ENCODE measurements at regions not wholly inside any gene's neighbourhood (a gene's known extent, or its start where the extent isn't known, plus 50 kb on each side); places are given as distances from the start of the nearest gene placed in this dataset.
"Not testable (repeated sequence)": the region's sequence is repeated elsewhere in the genome, so short reads cannot be mapped to it uniquely, and the experiment has no call there.

GRCh38 chr4:83920375-83920774, 384.5 kb downstream of the GPAT3 start:
- in situ Hi-C loops (cut with HindIII; ENCODE audit: low pct_unique_long_range_greater_than_20kb, low sequenced_read_pairs): no loop called here
- DNase-seq (ENCODE audit: low read depth): no peak

- peak; percentile 14 for DNase-seq (ENCODE audit: low read depth)
- in situ Hi-C loops (cut with HindIII; ENCODE audit: low pct_unique_long_range_greater_than_20kb, low sequenced_read_pairs): no loop called here
Measured at GRCh38 chr4:83917572-83917971, 381.7 kb downstream of the GPAT3 start.

- no peak for DNase-seq (ENCODE audit: low read depth)
- in situ Hi-C loops (cut with HindIII; ENCODE audit: low pct_unique_long_range_greater_than_20kb, low sequenced_read_pairs): no loop called here
Measured at GRCh38 chr4:83910693-83911092, 374.8 kb downstream of the GPAT3 start.

- DNase-seq (ENCODE audit: low read depth): no peak
- in situ Hi-C loops (cut with HindIII; ENCODE audit: low pct_unique_long_range_greater_than_20kb, low sequenced_read_pairs): no loop called here
Measured at GRCh38 chr4:83906561-83906960, 370.7 kb downstream of the GPAT3 start.

GRCh38 chr4:83905952-83906351, 370.0 kb downstream of the GPAT3 start:
- in situ Hi-C loops (cut with HindIII; ENCODE audit: low pct_unique_long_range_greater_than_20kb, low sequenced_read_pairs): no loop called here
- no peak for DNase-seq (ENCODE audit: low read depth)

GRCh38 chr4:83903740-83904139, 367.8 kb downstream of the GPAT3 start:
- in situ Hi-C loops (cut with HindIII; ENCODE audit: low pct_unique_long_range_greater_than_20kb, low sequenced_read_pairs); DNase-seq (ENCODE audit: low read depth): not testable (repeated sequence)

- in situ Hi-C loops (cut with HindIII; ENCODE audit: low pct_unique_long_range_greater_than_20kb, low sequenced_read_pairs): no loop called here
- DNase-seq (ENCODE audit: low read depth): no peak
Measured at GRCh38 chr4:83894831-83895230, 358.9 kb downstream of the GPAT3 start.

GRCh38 chr4:83890816-83891215, 354.9 kb downstream of the GPAT3 start:
- in situ Hi-C loops (cut with HindIII; ENCODE audit: low pct_unique_long_range_greater_than_20kb, low sequenced_read_pairs): no loop called here
- DNase-seq (ENCODE audit: low read depth): no peak

- DNase-seq (ENCODE audit: low read depth): no peak
- in situ Hi-C loops (cut with HindIII; ENCODE audit: low pct_unique_long_range_greater_than_20kb, low sequenced_read_pairs): no loop called here
Measured at GRCh38 chr4:83890231-83890630, 354.3 kb downstream of the GPAT3 start.

GRCh38 chr4:83889802-83890201, 353.9 kb downstream of the GPAT3 start:
- peak; percentile 73 for DNase-seq (ENCODE audit: low read depth)
- in situ Hi-C loops (cut with HindIII; ENCODE audit: low pct_unique_long_range_greater_than_20kb, low sequenced_read_pairs): no loop called here

- in situ Hi-C loops (cut with HindIII; ENCODE audit: low pct_unique_long_range_greater_than_20kb, low sequenced_read_pairs): no loop called here
- DNase-seq (ENCODE audit: low read depth): no peak
Measured at GRCh38 chr4:83885256-83886182, 349.6 kb downstream of the GPAT3 start.

- no peak for DNase-seq (ENCODE audit: low read depth)
- in situ Hi-C loops (cut with HindIII; ENCODE audit: low pct_unique_long_range_greater_than_20kb, low sequenced_read_pairs): no loop called here
Measured at GRCh38 chr4:83876047-83876446, 340.1 kb downstream of the GPAT3 start.

- in situ Hi-C loops (cut with HindIII; ENCODE audit: low pct_unique_long_range_greater_than_20kb, low sequenced_read_pairs): no loop called here
- no peak for DNase-seq (ENCODE audit: low read depth)
Measured at GRCh38 chr4:83875437-83875836, 339.5 kb downstream of the GPAT3 start.

- in situ Hi-C loops (cut with HindIII; ENCODE audit: low pct_unique_long_range_greater_than_20kb, low sequenced_read_pairs): no loop called here
- no peak for DNase-seq (ENCODE audit: low read depth)
Measured at GRCh38 chr4:83873996-83874395, 338.1 kb downstream of the GPAT3 start.

- no peak for DNase-seq (ENCODE audit: low read depth)
- in situ Hi-C loops (cut with HindIII; ENCODE audit: low pct_unique_long_range_greater_than_20kb, low sequenced_read_pairs): no loop called here
Measured at GRCh38 chr4:83870328-83870950, 334.5 kb downstream of the GPAT3 start.

- DNase-seq (ENCODE audit: low read depth): no peak
- in situ Hi-C loops (cut with HindIII; ENCODE audit: low pct_unique_long_range_greater_than_20kb, low sequenced_read_pairs): no loop called here
Measured at GRCh38 chr4:83866834-83867621, 331.1 kb downstream of the GPAT3 start.

- DNase-seq (ENCODE audit: low read depth): no peak
- in situ Hi-C loops (cut with HindIII; ENCODE audit: low pct_unique_long_range_greater_than_20kb, low sequenced_read_pairs): no loop called here
Measured at GRCh38 chr4:83865417-83866150, 329.7 kb downstream of the GPAT3 start.

- DNase-seq (ENCODE audit: low read depth): no peak
- in situ Hi-C loops (cut with HindIII; ENCODE audit: low pct_unique_long_range_greater_than_20kb, low sequenced_read_pairs): no loop called here
Measured at GRCh38 chr4:83864097-83864817, 328.3 kb downstream of the GPAT3 start.
